CD4-positive, alpha-beta T cell treated with Interleukin-15 for 4 hours (primary cell): ENCODE measurements at regions not wholly inside any gene's neighbourhood (a gene's known extent, or its start where the extent isn't known, plus 50 kb on each side); places are given as distances from the start of the nearest gene placed in this dataset.

Experiments
- DNase-seq: peaks from one replicate; pipeline ENCODE4 v3.0.0-alpha.2; 2020; ENCODE audit warnings: low spot score

- no peak for DNase-seq
Observed at GRCh38 chr3:189117087-189117486, 54.7 kb upstream of the TPRG1 start.

DNA sequence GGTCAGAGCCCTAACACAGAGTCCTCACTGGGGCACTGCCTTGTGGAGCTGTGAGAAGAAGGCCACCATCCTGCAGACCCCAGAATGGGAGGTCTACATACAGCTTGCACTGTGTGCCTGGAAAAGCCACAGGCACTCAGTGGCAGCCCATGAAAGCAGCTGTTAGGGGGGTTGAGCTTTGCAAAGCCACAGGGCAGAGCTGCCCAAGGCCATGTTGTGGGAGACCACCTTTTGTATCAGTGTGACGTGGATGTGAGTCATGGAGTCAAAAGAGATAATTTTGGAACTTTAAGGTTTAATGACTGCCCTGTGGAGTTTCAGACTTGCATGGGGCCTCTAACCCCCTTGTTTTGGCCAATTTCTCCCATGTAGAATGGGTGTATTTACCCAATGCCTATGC lies 52.9 kb upstream of the TPRG1 start:
- no peak for DNase-seq

GRCh38 chr3:189119950-189120349 lies 51.8 kb upstream of the TPRG1 start:
- no peak for DNase-seq

DNA sequence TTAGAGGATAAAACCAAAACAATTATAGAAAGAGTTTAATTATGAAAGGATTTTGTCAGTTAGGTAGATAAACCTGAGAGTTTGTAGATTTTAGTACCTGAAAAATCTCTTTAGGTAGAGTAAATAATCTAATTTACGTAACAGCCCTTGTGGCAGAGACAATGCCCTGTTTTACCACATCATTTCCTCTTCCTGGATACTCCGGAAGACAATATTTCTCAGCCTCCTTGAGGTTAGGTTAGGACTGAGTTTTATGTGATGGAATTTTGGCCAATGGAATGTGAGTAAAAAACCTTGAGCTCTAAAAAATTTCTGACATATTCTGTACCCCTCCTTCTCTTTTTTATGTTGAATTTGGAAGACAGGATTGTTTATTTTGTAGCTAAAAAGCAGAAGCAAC lies 50.7 kb upstream of the TPRG1 start:
- peak; percentile 41 for DNase-seq
